ENCODE measurements at regions not wholly inside any gene's neighbourhood (a gene's known extent, or its start where the extent isn't known, plus 50 kb on each side); places are given as distances from the start of the nearest gene placed in this dataset.

GRCh38 chr9:80926611-80927010, 762.7 kb downstream of the TLE1 start:
- no peaks in the 10 kb centered on the region for H4K20me1 ChIP-seq (ENCODE audit: control insufficient read depth, extremely low read depth, insufficient read depth, low read length)
- TF ChIP-seq EZH2 (IDR thresholded peaks at IDR 0.05; ENCODE audit: low read length) (no peak), CTCF (optimal IDR thresholded peaks at IDR 0.05 in 1 of 3, IDR thresholded peaks at IDR 0.05 in 1 of 3, conservative IDR thresholded peaks at IDR 0.05 in 1 of 3; ENCODE audit: extremely low read depth in 1 of 3, insufficient read depth in 2 of 3, low read length in 3 of 3) (no peak)
- H3K9me3 ChIP-seq (ENCODE audit: control insufficient read depth, low read depth, low read length) = no peaks in the 10 kb centered on the region
- no peaks in the 10 kb centered on the region for H3K27me3 ChIP-seq (ENCODE audit: control insufficient read depth, extremely low read depth, insufficient read depth, low read length)
- FAIRE-seq (no peak), DNase-seq (ENCODE audit: low read depth, low spot score) (no peak)
- H3K4me3 ChIP-seq (ENCODE audit: control insufficient read depth in 2 of 3, extremely low read depth in 1 of 3, insufficient read depth in 2 of 3, low read depth in 1 of 3, low read length in 3 of 3) = no peak overlapping the region
- no peak overlapping the region for H3K27ac ChIP-seq (ENCODE audit: control insufficient read depth, insufficient read depth, low read length)
- dilution Hi-C loops (cut with MboI; ENCODE audit: extremely low pct_ligation_motif_present, low sequenced_read_pairs) = no loop called here
- no peak overlapping the region for H2AFZ ChIP-seq (ENCODE audit: control insufficient read depth, low read length)
- H3K36me3 ChIP-seq (ENCODE audit: control insufficient read depth in 2 of 2, extremely low read depth in 1 of 2, insufficient read depth in 2 of 2, low read length in 2 of 2) = no peaks in the 10 kb centered on the region
- H3K4me2 ChIP-seq (ENCODE audit: control insufficient read depth, extremely low read depth, insufficient read depth, low read depth, low read length) = no peak overlapping the region
- H3K9me1 ChIP-seq (ENCODE audit: control insufficient read depth, extremely low read depth, insufficient read depth, low read length) = no peaks in the 10 kb centered on the region
- H3K4me1 ChIP-seq (ENCODE audit: control insufficient read depth, extremely low read depth, insufficient read depth, low read length) = no peaks in the 10 kb centered on the region
- no peak overlapping the region for H3K9ac ChIP-seq (ENCODE audit: control insufficient read depth, extremely low read depth, insufficient read depth, low read length)
- no peaks in the 10 kb centered on the region for H3K79me2 ChIP-seq (ENCODE audit: control insufficient read depth, insufficient read depth, low read length)

DNA sequence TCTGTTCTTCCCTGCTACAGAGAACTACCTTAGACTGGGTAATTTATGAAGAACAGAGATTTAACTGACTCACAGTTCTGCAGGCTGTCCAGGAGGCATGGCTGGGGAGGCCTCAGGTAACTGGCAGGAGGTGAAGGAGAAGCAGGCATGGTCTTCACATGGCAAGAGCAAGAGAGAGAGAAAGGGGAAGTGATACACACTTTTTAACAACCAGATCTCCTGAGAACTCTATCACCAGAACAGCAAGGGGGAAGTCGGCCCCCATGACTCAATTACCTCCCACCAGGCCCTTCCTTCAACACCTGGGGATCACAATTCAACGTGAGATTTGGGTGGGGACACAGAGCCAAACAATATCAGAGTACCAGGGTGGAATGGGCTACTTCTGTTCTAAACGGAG, 766.8 kb downstream of the TLE1 start:
- dilution Hi-C loops (cut with MboI; ENCODE audit: extremely low pct_ligation_motif_present, low sequenced_read_pairs) = no loop called here
- no peak overlapping the region for H3K9ac ChIP-seq (ENCODE audit: control insufficient read depth, extremely low read depth, insufficient read depth, low read length)

More for the DNA sequence above, 766.8 kb downstream of the TLE1 start:
- Histone ChIP-seq H3K27ac (ENCODE audit: control insufficient read depth, insufficient read depth, low read length) (no peak overlapping the region), H3K9me1 (ENCODE audit: control insufficient read depth, extremely low read depth, insufficient read depth, low read length) (no peaks in the 10 kb centered on the region), H3K9me3 (ENCODE audit: control insufficient read depth, low read depth, low read length) (no peaks in the 10 kb centered on the region), H3K27me3 (ENCODE audit: control insufficient read depth, extremely low read depth, insufficient read depth, low read length) (no peaks in the 10 kb centered on the region), H3K4me3 (ENCODE audit: control insufficient read depth in 2 of 3, extremely low read depth in 1 of 3, insufficient read depth in 2 of 3, low read depth in 1 of 3, low read length in 3 of 3) (no peak overlapping the region), H3K4me2 (ENCODE audit: control insufficient read depth, extremely low read depth, insufficient read depth, low read depth, low read length) (no peak overlapping the region), H4K20me1 (ENCODE audit: control insufficient read depth, extremely low read depth, insufficient read depth, low read length) (no peaks in the 10 kb centered on the region), H2AFZ (ENCODE audit: control insufficient read depth, low read length) (no peak overlapping the region), H3K36me3 (ENCODE audit: control insufficient read depth in 2 of 2, extremely low read depth in 1 of 2, insufficient read depth in 2 of 2, low read length in 2 of 2) (no peaks in the 10 kb centered on the region), H3K4me1 (ENCODE audit: control insufficient read depth, extremely low read depth, insufficient read depth, low read length) (no peaks in the 10 kb centered on the region), H3K79me2 (ENCODE audit: control insufficient read depth, insufficient read depth, low read length) (no peaks in the 10 kb centered on the region)
- no peak for FAIRE-seq
- no peak for TF ChIP-seq CTCF (optimal IDR thresholded peaks at IDR 0.05 in 1 of 3, IDR thresholded peaks at IDR 0.05 in 1 of 3, conservative IDR thresholded peaks at IDR 0.05 in 1 of 3; ENCODE audit: extremely low read depth in 1 of 3, insufficient read depth in 2 of 3, low read length in 3 of 3)
- TF ChIP-seq EZH2 (IDR thresholded peaks at IDR 0.05; ENCODE audit: low read length) = no peak
- DNase-seq (ENCODE audit: low read depth, low spot score) = no peak
